ENCODE measurements at regions not wholly inside any gene's neighbourhood (a gene's known extent, or its start where the extent isn't known, plus 50 kb on each side); places are given as distances from the start of the nearest gene placed in this dataset.
"Not testable (repeated sequence)": the region's sequence is repeated elsewhere in the genome, so short reads cannot be mapped to it uniquely, and the experiment has no call there.

GRCh38 chr16:8048433-8048832, 541.9 kb downstream of the TMEM114 start:
- intact Hi-C loops (cut with DNase I) = no loop called here
- Histone ChIP-seq H3K27me3 (no peaks in the 10 kb centered on the region), H3K9me3 (peaks cover 0 to 18% (median 0%) of the 10 kb centered on the region in 4 donors), H3K27ac (replicated peaks in 1 of 4) (no peak overlapping the region), H3K4me3 (no peak overlapping the region), H3K36me3 (no peaks in the 10 kb centered on the region), H3K4me1 (no peaks in the 10 kb centered on the region)
- WGBS = 76% methylated on average over 4 of the region's 4 CpGs
- TF ChIP-seq EP300 (IDR thresholded peaks at IDR 0.05) = no peak
- TF ChIP-seq POLR2AphosphoS5 (IDR thresholded peaks at IDR 0.05) = no peak
- no peak for TF ChIP-seq CTCF (IDR thresholded peaks at IDR 0.05)
- DNase-seq (ENCODE audit: extremely low spot score) = no peak

GRCh38 chr16:8047736-8048135, 542.6 kb downstream of the TMEM114 start:
- 87% methylated on average over 4 of the region's 7 CpGs for WGBS
- peak; percentile 75 for DNase-seq (ENCODE audit: extremely low spot score)
- intact Hi-C loops (cut with DNase I) = no loop called here
- Histone ChIP-seq H3K36me3 (no peaks in the 10 kb centered on the region), H3K27ac (replicated peaks in 1 of 4) (no peak overlapping the region), H3K27me3 (no peaks in the 10 kb centered on the region), H3K9me3 (peaks cover 0 to 18% (median 0%) of the 10 kb centered on the region in 4 donors), H3K4me3 (no peak overlapping the region), H3K4me1 (no peaks in the 10 kb centered on the region)
- TF ChIP-seq EP300 (IDR thresholded peaks at IDR 0.05) = no peak
- TF ChIP-seq POLR2AphosphoS5 (IDR thresholded peaks at IDR 0.05) = no peak
- no peak for TF ChIP-seq POLR2A (IDR thresholded peaks at IDR 0.05; ENCODE audit: low read depth)
- TF ChIP-seq CTCF (IDR thresholded peaks at IDR 0.05) = no peak

- TF ChIP-seq POLR2A (IDR thresholded peaks at IDR 0.05; ENCODE audit: low read depth) = no peak
- no peak for TF ChIP-seq CTCF (IDR thresholded peaks at IDR 0.05)
- TF ChIP-seq EP300 (IDR thresholded peaks at IDR 0.05) = no peak
- no peak for TF ChIP-seq POLR2AphosphoS5 (IDR thresholded peaks at IDR 0.05)
- DNase-seq (ENCODE audit: extremely low spot score) = peak; percentile 74
- Histone ChIP-seq H3K4me1 (no peaks in the 10 kb centered on the region), H3K27ac (replicated peaks in 1 of 4) (no peak overlapping the region), H3K36me3 (no peaks in the 10 kb centered on the region), H3K9me3 (peaks cover 0 to 6% (median 0%) of the 10 kb centered on the region in 4 donors), H3K4me3 (no peak overlapping the region), H3K27me3 (no peaks in the 10 kb centered on the region)
- WGBS = 72% methylated on average over 5 of the region's 5 CpGs
- intact Hi-C loops (cut with DNase I) = no loop called here
Measured at GRCh38 chr16:8044796-8045195, 545.5 kb downstream of the TMEM114 start.

GRCh38 chr16:8032406-8032805, 557.9 kb downstream of the TMEM114 start:
- DNase-seq (ENCODE audit: extremely low spot score) = peak; percentile 47
- TF ChIP-seq POLR2AphosphoS5 (IDR thresholded peaks at IDR 0.05) (no peak), EP300 (IDR thresholded peaks at IDR 0.05) (no peak), CTCF (IDR thresholded peaks at IDR 0.05) (no peak), POLR2A (IDR thresholded peaks at IDR 0.05; ENCODE audit: low read depth) (no peak)
- whole genome bisulfite sequencing = 63% methylated on average over 3 of the region's 3 CpGs
- H3K4me3 ChIP-seq = no peak overlapping the region
- H3K27ac ChIP-seq (replicated peaks in 1 of 4) = no peak overlapping the region
- intact Hi-C loops (cut with DNase I) = no loop called here
- H3K9me3 ChIP-seq = peaks cover 0 to 8% (median 3%) of the 10 kb centered on the region in 4 donors
- H3K27me3 ChIP-seq = no peaks in the 10 kb centered on the region
- H3K4me1 ChIP-seq = no peaks in the 10 kb centered on the region
- H3K36me3 ChIP-seq = no peaks in the 10 kb centered on the region

- H3K27me3 ChIP-seq; H3K36me3 ChIP-seq; H3K27ac ChIP-seq (replicated peaks in 1 of 4); intact Hi-C loops (cut with DNase I); H3K9me3 ChIP-seq; H3K4me3 ChIP-seq; DNase-seq (ENCODE audit: extremely low spot score); H3K4me1 ChIP-seq: not testable (repeated sequence)
- 78% methylated on average over 3 of the region's 3 CpGs for WGBS
Measured at GRCh38 chr16:8030004-8030403, 560.3 kb downstream of the TMEM114 start.

Measured in esophagus muscularis mucosa (tissue), 4 donors.